ENCODE measurements at regions not wholly inside any gene's neighbourhood (a gene's known extent, or its start where the extent isn't known, plus 50 kb on each side); places are given as distances from the start of the nearest gene placed in this dataset.
"Not testable (repeated sequence)": the region's sequence is repeated elsewhere in the genome, so short reads cannot be mapped to it uniquely, and the experiment has no call there.

DNA sequence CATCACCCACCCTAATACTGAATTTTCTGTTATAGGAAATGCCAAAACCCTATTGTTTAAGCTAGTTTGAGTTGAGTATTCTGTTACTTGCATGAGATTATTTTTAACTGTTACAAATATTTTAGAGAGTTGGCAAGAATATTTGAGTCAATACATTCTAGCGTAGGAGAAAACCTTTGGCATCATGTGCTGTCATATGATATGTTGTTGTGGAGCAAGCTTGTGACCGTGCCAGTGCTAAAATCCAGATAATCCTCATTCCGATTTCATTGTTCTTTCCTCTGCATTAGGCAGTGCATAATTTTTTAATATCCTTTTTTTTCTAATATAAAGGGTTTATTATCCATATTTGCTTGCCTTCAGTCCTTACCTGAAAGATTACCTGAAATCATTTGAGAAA is 168.0 kb upstream of the GMNC start:
- TF ChIP-seq, protein P1, sequence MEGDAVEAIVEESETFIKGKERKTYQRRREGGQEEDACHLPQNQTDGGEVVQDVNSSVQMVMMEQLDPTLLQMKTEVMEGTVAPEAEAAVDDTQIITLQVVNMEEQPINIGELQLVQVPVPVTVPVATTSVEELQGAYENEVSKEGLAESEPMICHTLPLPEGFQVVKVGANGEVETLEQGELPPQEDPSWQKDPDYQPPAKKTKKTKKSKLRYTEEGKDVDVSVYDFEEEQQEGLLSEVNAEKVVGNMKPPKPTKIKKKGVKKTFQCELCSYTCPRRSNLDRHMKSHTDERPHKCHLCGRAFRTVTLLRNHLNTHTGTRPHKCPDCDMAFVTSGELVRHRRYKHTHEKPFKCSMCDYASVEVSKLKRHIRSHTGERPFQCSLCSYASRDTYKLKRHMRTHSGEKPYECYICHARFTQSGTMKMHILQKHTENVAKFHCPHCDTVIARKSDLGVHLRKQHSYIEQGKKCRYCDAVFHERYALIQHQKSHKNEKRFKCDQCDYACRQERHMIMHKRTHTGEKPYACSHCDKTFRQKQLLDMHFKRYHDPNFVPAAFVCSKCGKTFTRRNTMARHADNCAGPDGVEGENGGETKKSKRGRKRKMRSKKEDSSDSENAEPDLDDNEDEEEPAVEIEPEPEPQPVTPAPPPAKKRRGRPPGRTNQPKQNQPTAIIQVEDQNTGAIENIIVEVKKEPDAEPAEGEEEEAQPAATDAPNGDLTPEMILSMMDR (IDR thresholded peaks at IDR 0.05; ENCODE audit: low read depth, low read length, missing control alignments): no peak
- H3K4me3 ChIP-seq (ENCODE audit: low read depth, low read length): no peak overlapping the region
- no peak for DNase-seq (ENCODE audit: low read depth)

DNA sequence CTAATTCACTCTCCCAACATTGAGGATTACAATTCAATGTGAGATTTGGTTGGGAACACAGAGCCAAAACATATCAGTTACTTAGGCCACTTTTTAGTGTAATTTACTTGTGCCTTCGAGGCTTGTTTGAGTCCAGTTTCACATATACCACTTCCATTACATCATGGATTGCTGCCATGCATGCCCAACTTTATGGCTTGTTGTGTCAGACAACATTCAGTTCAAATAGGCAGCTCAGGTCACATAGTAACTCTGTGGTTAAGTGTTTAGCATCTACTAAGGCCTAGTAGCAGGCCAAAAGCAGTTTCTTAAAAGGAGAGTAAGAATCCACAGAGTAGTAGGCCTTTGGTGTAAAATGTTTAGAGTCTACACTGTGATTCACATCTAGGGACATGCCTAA is 164.3 kb upstream of the GMNC start:
- TF ChIP-seq, protein P1 (IDR thresholded peaks at IDR 0.05; ENCODE audit: low read depth, low read length, missing control alignments): no peak
- no peak for DNase-seq (ENCODE audit: low read depth)

DNA sequence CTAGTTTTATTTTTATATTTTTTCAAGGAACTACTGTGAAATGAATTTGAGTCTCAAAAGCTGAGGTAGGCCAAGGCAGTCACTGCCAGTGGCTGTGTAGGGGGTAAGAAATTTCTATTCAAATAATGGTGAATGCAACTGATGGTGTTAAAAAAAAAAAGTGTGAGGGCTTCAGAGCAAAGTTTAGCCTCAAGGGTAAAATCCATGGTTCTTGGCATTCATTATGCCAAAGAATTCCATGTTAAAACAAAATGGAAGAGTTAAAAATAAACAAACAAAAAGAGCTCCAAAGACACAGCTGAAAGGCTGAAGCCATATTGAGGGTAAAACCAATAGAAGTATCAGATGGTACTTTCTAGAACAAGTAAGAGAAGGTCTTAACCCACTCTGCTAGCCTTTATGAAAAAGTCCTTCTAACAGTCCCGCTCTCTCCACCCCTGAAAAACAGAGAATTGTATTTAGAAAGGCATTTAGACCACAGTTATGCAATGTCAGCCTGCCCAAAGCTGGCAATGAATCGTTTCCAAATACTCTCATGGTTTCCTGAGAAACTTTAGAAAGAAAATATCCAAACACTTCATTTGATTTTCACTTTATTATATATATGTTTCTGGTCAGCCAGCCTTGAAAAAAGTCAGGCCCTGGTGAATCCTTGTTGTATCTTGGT is 158.4 kb upstream of the GMNC start:
- TF ChIP-seq, protein P1 (IDR thresholded peaks at IDR 0.05; ENCODE audit: low read depth, low read length, missing control alignments): no peak
- no peak overlapping the region for H3K4me3 ChIP-seq (ENCODE audit: low read depth, low read length)
- DNase-seq (ENCODE audit: low read depth): no peak

More for the DNA sequence above, 164.3 kb upstream of the GMNC start:
- H3K4me3 ChIP-seq (ENCODE audit: low read depth, low read length): no peak overlapping the region

DNA sequence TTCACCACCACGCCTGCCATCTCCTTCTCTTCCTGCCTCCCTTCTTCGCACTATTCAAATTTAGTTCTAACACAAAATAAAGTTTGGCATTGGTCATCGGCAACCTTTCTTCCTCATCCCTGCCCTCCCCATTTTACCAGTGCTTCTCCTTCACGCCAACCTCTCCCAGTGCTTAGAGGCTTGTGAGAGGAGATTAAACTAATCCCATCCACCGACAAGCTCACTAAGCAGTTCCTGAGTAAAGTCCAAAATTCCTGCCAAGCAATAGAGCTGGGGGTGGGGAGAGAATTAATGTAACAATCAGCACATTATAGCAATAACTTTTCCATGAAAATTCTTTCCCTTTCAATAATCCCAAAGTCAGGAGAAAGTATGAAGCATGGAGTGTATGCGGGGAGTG is 157.4 kb upstream of the GMNC start:
- DNase-seq (ENCODE audit: low read depth): no peak
- H3K4me3 ChIP-seq (ENCODE audit: low read depth, low read length): no peak overlapping the region
- TF ChIP-seq, protein P1 (IDR thresholded peaks at IDR 0.05; ENCODE audit: low read depth, low read length, missing control alignments): no peak

DNA sequence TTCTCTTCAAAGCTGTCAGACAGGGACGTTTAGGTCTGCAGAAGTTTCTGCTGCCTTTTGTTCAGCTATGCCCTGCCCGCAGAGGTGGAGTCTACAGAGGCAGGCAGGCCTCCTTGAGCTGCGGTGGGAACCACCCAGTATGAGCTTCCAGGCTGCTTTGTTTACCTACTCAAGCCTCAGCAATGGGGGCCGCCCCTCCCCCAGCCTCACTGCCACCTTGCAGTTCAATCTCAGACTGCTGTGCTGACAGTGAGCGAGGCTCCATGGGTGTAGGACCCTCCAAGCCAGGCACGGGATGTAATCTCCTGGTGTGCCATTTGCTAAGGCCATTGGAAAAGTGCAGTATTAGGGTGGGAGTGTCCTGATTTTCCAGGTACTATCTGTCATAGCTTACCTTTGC is 153.5 kb upstream of the GMNC start:
- DNase-seq (ENCODE audit: low read depth); H3K4me3 ChIP-seq (ENCODE audit: low read depth, low read length): not testable (repeated sequence)

DNA sequence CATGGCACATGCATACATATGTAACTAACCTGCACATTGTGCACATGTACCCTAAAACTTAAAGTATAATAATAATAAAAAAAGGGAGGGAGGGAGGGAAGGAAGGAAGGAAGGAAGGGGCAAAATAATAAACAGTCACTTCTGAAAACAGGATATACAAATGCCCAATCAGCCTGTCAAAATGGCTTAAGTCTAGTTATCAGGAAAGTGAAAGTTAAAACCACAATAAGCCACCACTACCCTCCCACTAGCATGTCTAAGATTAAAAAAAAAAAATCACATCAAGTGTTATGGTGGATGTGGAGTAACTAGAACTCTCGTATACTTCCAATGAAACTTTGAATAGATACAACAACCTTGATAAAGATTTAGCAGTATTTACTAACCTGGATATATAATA is 145.6 kb upstream of the GMNC start:
- DNase-seq (ENCODE audit: low read depth): no peak
- H3K4me3 ChIP-seq (ENCODE audit: low read depth, low read length): no peak overlapping the region
- TF ChIP-seq, protein P1 (IDR thresholded peaks at IDR 0.05; ENCODE audit: low read depth, low read length, missing control alignments): no peak

DNA sequence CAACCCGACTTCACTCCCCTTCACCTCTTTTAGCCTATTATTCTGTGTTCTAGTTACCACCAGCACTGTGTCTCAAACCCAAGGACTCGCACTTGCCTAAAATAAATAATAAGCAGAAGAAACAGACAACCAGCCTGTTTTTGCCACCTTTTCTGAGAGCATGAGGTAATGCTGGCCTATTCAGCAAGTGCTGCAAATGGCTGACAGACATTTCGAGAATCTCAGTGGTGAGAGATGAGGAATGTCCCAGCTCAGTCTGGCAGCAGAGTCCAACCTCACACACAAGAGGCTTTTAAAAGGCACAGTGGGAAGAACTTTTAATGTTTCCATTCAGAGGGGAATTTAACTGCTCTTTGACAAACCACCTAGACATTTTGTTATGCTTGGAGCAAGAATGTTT is 143.3 kb upstream of the GMNC start:
- TF ChIP-seq, protein P1 (IDR thresholded peaks at IDR 0.05; ENCODE audit: low read depth, low read length, missing control alignments): no peak
- no peak overlapping the region for H3K4me3 ChIP-seq (ENCODE audit: low read depth, low read length)
- DNase-seq (ENCODE audit: low read depth): no peak

Measured in GM12864 (cell line).